ENCODE measurements at regions not wholly inside any gene's neighbourhood (a gene's known extent, or its start where the extent isn't known, plus 50 kb on each side); places are given as distances from the start of the nearest gene placed in this dataset.

- TF ChIP-seq CTCF (IDR thresholded peaks at IDR 0.05): no peak
- TF ChIP-seq POLR2A (IDR thresholded peaks at IDR 0.05): no peak
Observed at GRCh38 chr10:1841759-1842158, 104.4 kb upstream of the ADARB2 start.

Data from right lobe of liver (tissue), 4 donors.